Testis (tissue), 2 donors: ENCODE measurements at regions not wholly inside any gene's neighbourhood (a gene's known extent, or its start where the extent isn't known, plus 50 kb on each side); places are given as distances from the start of the nearest gene placed in this dataset.

Experiments used
- DNase-seq: peaks from one replicate; pipeline ENCODE4 v3.0.0-alpha.2; 2019
- H3K27ac ChIP-seq, 2 donors: fragments of 200-600 bp; sonication (generic); one replicate each; pipeline ENCODE4 v1.5.1; 2019
- H3K27me3 ChIP-seq: fragments of 200-600 bp; sonication (generic); one replicate; pipeline ENCODE4 v1.5.1; 2019
- H3K36me3 ChIP-seq: fragments of 200-600 bp; sonication (generic); one replicate; pipeline ENCODE4 v1.5.1; 2017; ENCODE audit warnings: low read depth; ENCODE audit errors: missing control alignments
- H3K4me1 ChIP-seq: fragments of 200-600 bp; sonication (generic); one replicate; pipeline ENCODE4 v1.5.1; 2019
- H3K4me3 ChIP-seq, 2 donors: fragments of 200-600 bp; sonication (generic); one replicate each; pipeline ENCODE4 v1.5.1; 2017 to 2019
- H3K9me3 ChIP-seq: fragments of 200-600 bp; sonication (generic); one replicate; pipeline ENCODE4 v1.5.1; 2017
- CTCF ChIP-seq, 3 experiments: fragments of 450-650 bp in 2 of 3; fragments of 200-600 bp in 1 of 3; sonication (generic) in 1 of 3; IDR thresholded peaks; one replicate each; pipeline ENCODE4 v1.5.1; 2016 to 2019; ENCODE audit warnings: antibody characterized with exemption in 3 of 3, mild to moderate bottlenecking in 2 of 3, moderate library complexity in 1 of 3
- POLR2A ChIP-seq: fragments of 450-650 bp; IDR thresholded peaks from one replicate; pipeline ENCODE4 v1.6.1; 2017; ENCODE audit warnings: antibody characterized with exemption, mild to moderate bottlenecking, moderate library complexity
- WGBS, 2 donors: methylation state at CpG; one replicate each; pipeline ENCODE4 v1.1.5; 2018; 5-methylcytosine and 5-hydroxymethylcytosine counted together
- intact Hi-C: fragments of 100-400 bp; cut with DNase I; formaldehyde crosslinking; loops from one replicate; pipeline ENCODE4 v1.15.1; 2023; ENCODE audit warnings: low total_unique reads

GRCh38 chr9:107932601-107933000, 443.0 kb upstream of the KLF4 start:
- Histone ChIP-seq H3K9me3 (no peaks in the 10 kb centered on the region), H3K4me3 (no peak overlapping the region), H3K4me1 (no peaks in the 10 kb centered on the region), H3K27me3 (no peaks in the 10 kb centered on the region), H3K36me3 (no peaks in the 10 kb centered on the region), H3K27ac (no peak overlapping the region)
- DNase-seq = no peak
- WGBS, 2 donors = 56 to 68% methylated on average over 2 of the region's 2 CpGs
- intact Hi-C loops = no loop called here
- TF ChIP-seq POLR2A (no peak), CTCF (IDR thresholded peaks at IDR 0.05) (no peak)

DNA sequence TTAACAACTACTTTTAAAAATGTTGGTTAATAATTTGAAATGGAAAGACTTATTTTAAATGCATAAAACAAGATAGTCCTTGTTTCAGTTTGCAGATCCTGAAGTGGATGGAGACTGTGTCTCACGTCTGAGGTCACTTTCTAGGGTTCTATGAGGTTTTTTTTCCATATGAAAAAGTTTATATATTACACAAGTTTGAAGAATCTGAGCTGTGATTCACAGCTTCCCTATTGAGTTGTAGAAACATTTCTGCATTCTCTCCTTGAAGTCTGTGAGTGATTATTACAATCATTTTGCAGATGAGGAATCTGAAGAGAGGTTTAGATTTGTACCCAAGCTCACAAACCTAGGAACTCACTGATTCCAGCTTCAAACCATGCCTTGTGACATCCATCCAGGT, 442.5 kb upstream of the KLF4 start:
- DNase-seq = no peak
- Histone ChIP-seq H3K27ac (no peak overlapping the region), H3K9me3 (no peaks in the 10 kb centered on the region), H3K27me3 (no peaks in the 10 kb centered on the region), H3K4me1 (no peaks in the 10 kb centered on the region), H3K36me3 (no peaks in the 10 kb centered on the region), H3K4me3 (no peak overlapping the region)
- TF ChIP-seq POLR2A (no peak), CTCF (IDR thresholded peaks at IDR 0.05) (no peak)
- intact Hi-C loops = no loop called here
- 70 to 76% methylated on average over 1 of the region's 1 CpG for WGBS, 2 donors

GRCh38 chr9:107931071-107931715, 441.6 kb upstream of the KLF4 start:
- Histone ChIP-seq H3K36me3 (no peaks in the 10 kb centered on the region), H3K4me1 (no peaks in the 10 kb centered on the region), H3K4me3 (no peak overlapping the region), H3K27ac (no peak overlapping the region), H3K9me3 (no peaks in the 10 kb centered on the region), H3K27me3 (no peaks in the 10 kb centered on the region)
- no peak for TF ChIP-seq CTCF (IDR thresholded peaks at IDR 0.05)
- TF ChIP-seq POLR2A = no peak
- intact Hi-C loops = no loop called here
- no peak for DNase-seq
- 67 to 70% methylated on average over 6 to 8 of the region's 8 CpGs for WGBS, 2 donors

- H3K4me1 ChIP-seq = no peaks in the 10 kb centered on the region
- no peaks in the 10 kb centered on the region for H3K9me3 ChIP-seq
- TF ChIP-seq CTCF (IDR thresholded peaks at IDR 0.05) (no peak), POLR2A (no peak)
- WGBS, 2 donors = 59 to 82% methylated on average over 3 of the region's 3 CpGs
- H3K36me3 ChIP-seq = no peaks in the 10 kb centered on the region
- intact Hi-C loops = no loop called here
- no peaks in the 10 kb centered on the region for H3K27me3 ChIP-seq
- no peak overlapping the region for H3K4me3 ChIP-seq
- no peak overlapping the region for H3K27ac ChIP-seq
- peak; percentile 58 for DNase-seq
Measured at GRCh38 chr9:107929443-107929842, 439.9 kb upstream of the KLF4 start.

DNA sequence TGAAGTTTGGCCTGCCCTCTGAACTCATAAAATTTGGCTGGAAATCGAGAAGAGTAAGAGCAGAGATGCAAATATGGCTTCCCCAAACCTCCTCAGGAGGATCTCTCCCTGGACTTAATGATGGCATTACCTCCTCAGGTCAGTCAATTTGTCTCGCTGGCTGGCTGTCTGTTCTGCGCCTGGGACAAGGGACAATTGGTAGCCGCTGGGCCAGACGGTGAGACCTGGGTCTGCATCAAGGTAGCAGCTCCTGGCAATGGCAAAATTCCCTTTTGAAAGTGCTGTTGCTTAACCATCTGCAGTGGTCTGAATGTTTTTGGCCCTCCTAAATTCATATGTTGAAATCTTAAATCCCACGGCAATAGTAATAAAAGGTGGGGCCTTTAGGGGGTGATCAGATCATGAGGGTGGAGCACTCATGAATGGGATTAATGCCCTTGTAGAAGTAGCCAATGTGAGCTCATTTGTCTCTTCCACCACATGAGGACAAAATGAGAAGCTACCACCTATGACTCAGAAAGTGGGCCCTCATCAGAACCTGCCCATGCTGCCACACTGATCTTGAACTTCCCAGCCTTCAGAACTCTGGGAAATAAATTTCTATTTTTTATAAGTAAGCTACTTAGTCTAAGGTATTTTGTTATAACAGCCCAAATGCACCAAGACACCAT, 439.3 kb upstream of the KLF4 start:
- no peak for DNase-seq
- Histone ChIP-seq H3K9me3 (no peaks in the 10 kb centered on the region), H3K36me3 (no peaks in the 10 kb centered on the region), H3K27me3 (no peaks in the 10 kb centered on the region), H3K27ac (no peak overlapping the region), H3K4me3 (no peak overlapping the region), H3K4me1 (no peaks in the 10 kb centered on the region)
- no peak for TF ChIP-seq POLR2A
- no peak for TF ChIP-seq CTCF (IDR thresholded peaks at IDR 0.05)
- WGBS, 2 donors = 75 to 77% methylated on average over 6 of the region's 6 CpGs
- intact Hi-C loops = no loop called here
